ENCODE measurements at regions not wholly inside any gene's neighbourhood (a gene's known extent, or its start where the extent isn't known, plus 50 kb on each side); places are given as distances from the start of the nearest gene placed in this dataset.
A peak's percentile ranks its signal among the peaks of the same experiment; 100 is the strongest.

GRCh38 chr6:47404435-47404834, 73.2 kb upstream of the CD2AP start:
- Histone ChIP-seq H3K36me3 (replicated peaks in 1 of 2; ENCODE audit: control insufficient read depth in 1 of 2, insufficient read depth in 2 of 2, low read length in 2 of 2) (no peaks in the 10 kb centered on the region), H3K4me3 (replicated peaks in 1 of 3; ENCODE audit: insufficient read depth in 1 of 3, low read depth in 2 of 3, low read length in 3 of 3) (no peak overlapping the region), H3K4me2 (ENCODE audit: low read depth, low read length) (no peak overlapping the region), H3K9me3 (ENCODE audit: low read length) (no peaks in the 10 kb centered on the region), H2AFZ (ENCODE audit: low read length) (no peak overlapping the region), H3K9ac (ENCODE audit: insufficient read depth, low read depth, low read length) (no peak overlapping the region), H3K27me3 (ENCODE audit: control insufficient read depth in 1 of 2, insufficient read depth in 2 of 2, low read length in 2 of 2) (peaks cover 0 to 9% of the 10 kb centered on the region in 2 experiments; a peak in 1 of 5 replicates), H3K79me2 (ENCODE audit: insufficient read depth, low read length) (no peaks in the 10 kb centered on the region), H3K4me1 (ENCODE audit: insufficient read depth, low read length) (peaks cover 10% of the 10 kb centered on the region), H4K20me1 (ENCODE audit: insufficient read depth, low read length) (no peaks in the 10 kb centered on the region), H3K27ac (ENCODE audit: extremely low read length, insufficient read depth, low read length) (no peak overlapping the region)
- ChIA-PET CTCF (ENCODE audit: low intra/inter-chr PET ratio, low total read pairs) (no interaction called here), POLR2A (no interaction called here)
- FAIRE-seq (no peak), DNase-seq (ENCODE audit: low spot score) (no peak), ATAC-seq (no peak)
- in situ Hi-C loops (cut with HindIII; ENCODE audit: extremely low pct_ligation_motif_present, low pct_unique_long_range_greater_than_20kb), result no loop called here
- WGBS (ENCODE audit: low lambda C conversion rate), result 57% methylated on average over 4 of the region's 4 CpGs
- intact Hi-C loops (cut with micrococcal nuclease; ENCODE audit: unreplicated experiment), result no loop called here
- TF ChIP-seq LCORL (IDR thresholded peaks at IDR 0.05), result 0 out of 2 replicates have a peak, but pooled peaks have one; percentile 64
- TF ChIP-seq LCORL (CRISPR knock-in tag; IDR thresholded peaks at IDR 0.05), result no peak
- no peak for TF ChIP-seq TIGD3 (CRISPR knock-in tag; IDR thresholded peaks at IDR 0.05; ENCODE audit: borderline replicate concordance)
- no peak for TF ChIP-seq ZNF766 (CRISPR knock-in tag; IDR thresholded peaks at IDR 0.05; ENCODE audit: borderline replicate concordance)
- BruUV-seq (replicated peaks), result no TSS peak

GRCh38 chr6:47405273-47405672, 72.3 kb upstream of the CD2AP start:
- TF ChIP-seq ZNF605 (CRISPR knock-in tag; IDR thresholded peaks at IDR 0.05) (no peak), ZNF333 (CRISPR knock-in tag; IDR thresholded peaks at IDR 0.05; ENCODE audit: borderline replicate concordance) (no peak), TBP (CRISPR knock-in tag; IDR thresholded peaks at IDR 0.05) (no peak)
- ATAC-seq (no peak), FAIRE-seq (no peak), DNase-seq (ENCODE audit: low spot score) (no peak)
- no TSS peak for BruUV-seq (replicated peaks)
- H3K4me3 ChIP-seq (replicated peaks in 1 of 3; ENCODE audit: insufficient read depth in 1 of 3, low read depth in 2 of 3, low read length in 3 of 3), result no peak overlapping the region
- WGBS (ENCODE audit: low lambda C conversion rate), result 6% methylated on average over 5 of the region's 5 CpGs
- no peaks in the 10 kb centered on the region for H4K20me1 ChIP-seq (ENCODE audit: insufficient read depth, low read length)
- H3K36me3 ChIP-seq (replicated peaks in 1 of 2; ENCODE audit: control insufficient read depth in 1 of 2, insufficient read depth in 2 of 2, low read length in 2 of 2), result no peaks in the 10 kb centered on the region
- H3K4me2 ChIP-seq (ENCODE audit: low read depth, low read length), result no peak overlapping the region
- ChIA-PET POLR2A (no interaction called here), CTCF (ENCODE audit: low intra/inter-chr PET ratio, low total read pairs) (no interaction called here)
- intact Hi-C loops (cut with micrococcal nuclease; ENCODE audit: unreplicated experiment), result no loop called here
- in situ Hi-C loops (cut with HindIII; ENCODE audit: extremely low pct_ligation_motif_present, low pct_unique_long_range_greater_than_20kb), result no loop called here
- H3K27me3 ChIP-seq (ENCODE audit: control insufficient read depth in 1 of 2, insufficient read depth in 2 of 2, low read length in 2 of 2), result peaks cover 0 to 9% of the 10 kb centered on the region in 2 experiments; a peak in 1 of 5 replicates
- H3K9me3 ChIP-seq (ENCODE audit: low read length), result no peaks in the 10 kb centered on the region
- no peak overlapping the region for H3K9ac ChIP-seq (ENCODE audit: insufficient read depth, low read depth, low read length)
- peaks cover 10% of the 10 kb centered on the region for H3K4me1 ChIP-seq (ENCODE audit: insufficient read depth, low read length)
- H3K27ac ChIP-seq (ENCODE audit: extremely low read length, insufficient read depth, low read length), result no peak overlapping the region
- H2AFZ ChIP-seq (ENCODE audit: low read length), result no peak overlapping the region
- H3K79me2 ChIP-seq (ENCODE audit: insufficient read depth, low read length), result no peaks in the 10 kb centered on the region

All from HepG2 (cell line).